SK-N-SH (cell line): ENCODE measurements at regions not wholly inside any gene's neighbourhood (a gene's known extent, or its start where the extent isn't known, plus 50 kb on each side); places are given as distances from the start of the nearest gene placed in this dataset.

Source experiments
- CTCF ChIA-PET: fragments of 300-600, 350-600 bp; formaldehyde crosslinking; extraction: SDS; loops from one replicate; lab custom pipeline; 2021; lab: Yijun Ruan, JAX
- POLR2A ChIA-PET: fragments of 350-600 bp; sonication (Branson Sonifier 250); formaldehyde crosslinking; extraction: SDS; loops from one replicate; lab custom pipeline; 2020; ENCODE audit warnings: antibody characterized with exemption, inconsistent platforms; lab: Yijun Ruan, JAX
- DNase-seq: peaks from one replicate; pipeline ENCODE4 v3.0.0; 2012
- H2AFZ ChIP-seq: fragments of 200-600 bp; sonication (generic); 2 replicates; pipeline ENCODE4 v1.8.1; 2016; ENCODE audit warnings: antibody characterized with exemption, mild to moderate bottlenecking, low read depth
- H3F3A ChIP-seq: fragments of 200-600 bp; sonication (generic); replicated peaks from 2 replicates; pipeline ENCODE3; 2016; ENCODE audit warnings: antibody characterized with exemption, mild to moderate bottlenecking; ENCODE audit not compliant: insufficient read depth
- H3K27ac ChIP-seq, 2 experiments: fragments of 200-500 bp in 1 of 2; fragments of 200-600 bp in 1 of 2; sonication (Bioruptor generic) in 1 of 2; sonication (generic), shearing (Covaris generic) in 1 of 2; 2 replicates each; pipeline versions ENCODE4 v1.5.1 to v1.6.1; 2014 to 2016; ENCODE audit warnings: low read depth in 2 of 2, inconsistent platforms in 1 of 2, low read length in 1 of 2, mild to moderate bottlenecking in 1 of 2, mixed read lengths in 1 of 2
- H3K27me3 ChIP-seq: fragments of 200-600 bp; sonication (generic), shearing (Covaris generic); 2 replicates; pipeline ENCODE4 v1.6.1; 2016; ENCODE audit warnings: mixed run types; ENCODE audit not compliant: insufficient read depth
- H3K36me3 ChIP-seq, 2 experiments: fragments of 200-500 bp in 1 of 2; fragments of 200-600 bp in 1 of 2; sonication (Bioruptor generic) in 1 of 2; sonication (generic) in 1 of 2; replicated peaks in 1 of 2; 2 replicates each; pipeline versions ENCODE3 to v1.5.1; 2014 to 2016; ENCODE audit warnings: low read length in 1 of 2, mild to moderate bottlenecking in 1 of 2; ENCODE audit not compliant: insufficient read depth in 2 of 2, control insufficient read depth in 1 of 2
- H3K4me1 ChIP-seq, 2 experiments: fragments of 200-500 bp in 1 of 2; fragments of 200-600 bp in 1 of 2; sonication (Bioruptor generic) in 1 of 2; sonication (generic), shearing (Covaris generic) in 1 of 2; 2 replicates each; pipeline versions ENCODE4 v1.5.1 to v1.6.1; 2014 to 2016; ENCODE audit warnings: low read depth in 1 of 2, low read length in 1 of 2, mixed run types in 1 of 2; ENCODE audit not compliant: insufficient read depth in 2 of 2, control insufficient read depth in 1 of 2
- H3K4me2 ChIP-seq: fragments of 200-600 bp; sonication (generic), shearing (Covaris generic); 2 replicates; pipeline ENCODE4 v1.6.1; 2017; ENCODE audit warnings: mixed run types
- H3K4me3 ChIP-seq, 2 experiments: fragments of 200-500 bp in 1 of 2; fragments of 200-600 bp in 1 of 2; sonication (Bioruptor generic) in 1 of 2; sonication (generic), shearing (Covaris generic) in 1 of 2; 2 replicates each; pipeline versions ENCODE4 v1.5.1 to v1.8.1; 2014 to 2016; ENCODE audit warnings: low read depth in 2 of 2, inconsistent platforms in 1 of 2, low read length in 1 of 2, mild to moderate bottlenecking in 1 of 2, mixed read lengths in 1 of 2, moderate library complexity in 1 of 2
- H3K79me2 ChIP-seq: fragments of 200-600 bp; sonication (generic); 2 replicates; pipeline ENCODE4 v1.8.1; 2017; ENCODE audit warnings: mild to moderate bottlenecking; ENCODE audit not compliant: insufficient read depth
- H3K9ac ChIP-seq: fragments of 200-600 bp; sonication (generic); 2 replicates; pipeline ENCODE4 v1.6.1; 2017; ENCODE audit warnings: mixed run types
- H3K9me2 ChIP-seq: fragments of 200-600 bp; sonication (generic); 2 replicates; pipeline ENCODE4 v1.6.1; 2017; ENCODE audit warnings: mixed run types
- H3K9me3 ChIP-seq: fragments of 200-600 bp; sonication (generic); 2 replicates; pipeline ENCODE4 v1.6.1; 2017; ENCODE audit warnings: mixed run types, mild to moderate bottlenecking, moderate library complexity
- H4K20me1 ChIP-seq: fragments of 200-600 bp; sonication (generic); 2 replicates; pipeline ENCODE4 v1.6.1; 2017; ENCODE audit warnings: mild to moderate bottlenecking, mixed run types; ENCODE audit not compliant: insufficient read depth
- ELF1 ChIP-seq: IDR thresholded peaks from 2 replicates; pipeline ENCODE4 v1.4.0; 2012
- EP300 ChIP-seq, 2 experiments: IDR thresholded peaks; 2 replicates each; pipeline versions ENCODE4 v1.4.0 to v1.6.1; 2012; ENCODE audit warnings: borderline replicate concordance in 1 of 2, low read depth in 1 of 2, low read length in 1 of 2
- FOSL2 ChIP-seq: IDR thresholded peaks from 2 replicates; pipeline ENCODE4 v1.4.0; 2012; ENCODE audit warnings: low read depth, mild to moderate bottlenecking, moderate library complexity, borderline replicate concordance
- FOXJ3 ChIP-seq: sonication (generic); formaldehyde crosslinking; IDR thresholded peaks from 2 replicates; pipeline ENCODE4 v1.5.1; 2020; ENCODE audit warnings: mild to moderate bottlenecking, missing genetic modification reagents
- MEF2A ChIP-seq: IDR thresholded peaks from 2 replicates; pipeline ENCODE4 v1.4.0; 2012; ENCODE audit warnings: low read depth, borderline replicate concordance
- RAD21 ChIP-seq: IDR thresholded peaks from 2 replicates; pipeline ENCODE4 v1.6.1; 2012; ENCODE audit warnings: mild to moderate bottlenecking, low read length
- RCOR1 ChIP-seq: fragments of 150-350 bp; IDR thresholded peaks from 2 replicates; pipeline ENCODE4 v1.6.1; 2017; ENCODE audit warnings: antibody characterized with exemption, low read length
- RFX5 ChIP-seq: IDR thresholded peaks from 2 replicates; pipeline ENCODE4 v1.6.1; 2012; ENCODE audit warnings: mild to moderate bottlenecking, improper control_type of control experiment, low read length
- TCF12 ChIP-seq: IDR thresholded peaks from 2 replicates; pipeline ENCODE4 v1.4.0; 2012
- TEAD4 ChIP-seq: IDR thresholded peaks from 2 replicates; pipeline ENCODE4 v1.4.0; 2012; ENCODE audit warnings: mild to moderate bottlenecking, borderline replicate concordance; ENCODE audit not compliant: insufficient read depth
- YY1 ChIP-seq: IDR thresholded peaks from 2 replicates; pipeline ENCODE4 v1.4.0; 2012; ENCODE audit warnings: low read depth, mild to moderate bottlenecking
- WGBS: methylation state at CpG from one replicate; pipeline ENCODE4 v1.1.6; 2017; ENCODE audit warnings: low lambda C conversion rate; 5-methylcytosine and 5-hydroxymethylcytosine counted together
- TF ChIP-seq, protein P1 (sequence below): IDR thresholded peaks from 2 replicates; pipeline ENCODE4 v1.4.0; 2012; ENCODE audit warnings: low read depth
- TF ChIP-seq, protein P2 (sequence below): fragments of 150-350 bp; IDR thresholded peaks from 2 replicates; pipeline ENCODE4 v1.6.1; 2017; ENCODE audit warnings: antibody characterized with exemption, low read length, low read depth, borderline replicate concordance
- TF ChIP-seq, protein P3 (sequence below): IDR thresholded peaks from 2 replicates; pipeline ENCODE4 v1.4.0; 2012; ENCODE audit warnings: low read depth, borderline replicate concordance
- TF ChIP-seq, protein P4 (sequence below): IDR thresholded peaks from 2 replicates; pipeline ENCODE4 v1.4.0; 2012; ENCODE audit warnings: low read depth, borderline replicate concordance

GRCh38 chr1:195956845-195957244 is 651.4 kb downstream of the KCNT2 start (continued):
- TF ChIP-seq TCF12 (no peak), RCOR1 (no peak), RAD21 (no peak)

DNA sequence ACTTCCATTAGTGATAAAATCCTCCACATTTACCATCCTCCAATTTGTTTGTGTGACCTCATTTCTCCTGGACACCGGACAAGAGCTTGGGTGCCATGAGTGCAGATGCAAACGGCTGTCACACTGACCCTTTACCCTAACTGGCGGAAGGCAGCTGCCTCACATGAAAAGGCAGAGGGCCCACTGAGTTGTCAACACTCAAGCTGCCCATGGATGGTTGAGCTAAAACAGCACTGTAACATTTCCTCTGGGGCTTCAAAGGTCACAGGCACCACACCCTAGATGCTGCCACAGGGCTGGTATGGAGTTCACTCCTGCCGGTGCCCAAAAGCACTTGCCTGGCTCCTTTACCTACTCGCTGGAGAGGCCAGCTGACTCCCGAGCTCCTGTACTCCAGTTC is 653.4 kb downstream of the KCNT2 start:
- Histone ChIP-seq H3K36me3 (no peaks in the 10 kb centered on the region), H3K9me2 (no peaks in the 10 kb centered on the region), H3F3A (no peaks in the 10 kb centered on the region), H2AFZ (no peak overlapping the region), H3K4me1 (no peaks in the 10 kb centered on the region; a peak in 2 of 4 replicates), H3K79me2 (no peaks in the 10 kb centered on the region), H3K9me3 (no peaks in the 10 kb centered on the region), H3K4me3 (no peak overlapping the region), H3K4me2 (no peak overlapping the region), H3K27ac (no peak overlapping the region), H3K9ac (no peak overlapping the region), H4K20me1 (no peaks in the 10 kb centered on the region), H3K27me3 (no peaks in the 10 kb centered on the region)
- 64% methylated on average over 6 of the region's 6 CpGs for WGBS
- no peak for DNase-seq
- ChIA-PET POLR2A (no interaction called here), CTCF (no interaction called here)
- TF ChIP-seq RFX5 (no peak), ELF1 (no peak), YY1 (no peak), TCF12 (no peak), EP300 (IDR thresholded peaks at IDR 0.05; ENCODE audit: borderline replicate concordance in 1 of 2, low read depth in 1 of 2, low read length in 1 of 2) (no peak), MEF2A (no peak), FOSL2 (no peak), TEAD4 (no peak)
- TF ChIP-seq, protein P1, sequence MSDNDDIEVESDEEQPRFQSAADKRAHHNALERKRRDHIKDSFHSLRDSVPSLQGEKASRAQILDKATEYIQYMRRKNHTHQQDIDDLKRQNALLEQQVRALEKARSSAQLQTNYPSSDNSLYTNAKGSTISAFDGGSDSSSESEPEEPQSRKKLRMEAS: no peak
- TF ChIP-seq, protein P2, sequence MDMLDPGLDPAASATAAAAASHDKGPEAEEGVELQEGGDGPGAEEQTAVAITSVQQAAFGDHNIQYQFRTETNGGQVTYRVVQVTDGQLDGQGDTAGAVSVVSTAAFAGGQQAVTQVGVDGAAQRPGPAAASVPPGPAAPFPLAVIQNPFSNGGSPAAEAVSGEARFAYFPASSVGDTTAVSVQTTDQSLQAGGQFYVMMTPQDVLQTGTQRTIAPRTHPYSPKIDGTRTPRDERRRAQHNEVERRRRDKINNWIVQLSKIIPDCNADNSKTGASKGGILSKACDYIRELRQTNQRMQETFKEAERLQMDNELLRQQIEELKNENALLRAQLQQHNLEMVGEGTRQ: no peak
- TF ChIP-seq, protein P3, sequence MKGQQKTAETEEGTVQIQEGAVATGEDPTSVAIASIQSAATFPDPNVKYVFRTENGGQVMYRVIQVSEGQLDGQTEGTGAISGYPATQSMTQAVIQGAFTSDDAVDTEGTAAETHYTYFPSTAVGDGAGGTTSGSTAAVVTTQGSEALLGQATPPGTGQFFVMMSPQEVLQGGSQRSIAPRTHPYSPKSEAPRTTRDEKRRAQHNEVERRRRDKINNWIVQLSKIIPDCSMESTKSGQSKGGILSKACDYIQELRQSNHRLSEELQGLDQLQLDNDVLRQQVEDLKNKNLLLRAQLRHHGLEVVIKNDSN: no peak

GRCh38 chr1:195951313-195951712 is 656.9 kb downstream of the KCNT2 start:
- H3K4me2 ChIP-seq: no peak overlapping the region
- TF ChIP-seq YY1 (no peak), TCF12 (no peak), FOXJ3 (no peak)
- TF ChIP-seq, protein P4, sequence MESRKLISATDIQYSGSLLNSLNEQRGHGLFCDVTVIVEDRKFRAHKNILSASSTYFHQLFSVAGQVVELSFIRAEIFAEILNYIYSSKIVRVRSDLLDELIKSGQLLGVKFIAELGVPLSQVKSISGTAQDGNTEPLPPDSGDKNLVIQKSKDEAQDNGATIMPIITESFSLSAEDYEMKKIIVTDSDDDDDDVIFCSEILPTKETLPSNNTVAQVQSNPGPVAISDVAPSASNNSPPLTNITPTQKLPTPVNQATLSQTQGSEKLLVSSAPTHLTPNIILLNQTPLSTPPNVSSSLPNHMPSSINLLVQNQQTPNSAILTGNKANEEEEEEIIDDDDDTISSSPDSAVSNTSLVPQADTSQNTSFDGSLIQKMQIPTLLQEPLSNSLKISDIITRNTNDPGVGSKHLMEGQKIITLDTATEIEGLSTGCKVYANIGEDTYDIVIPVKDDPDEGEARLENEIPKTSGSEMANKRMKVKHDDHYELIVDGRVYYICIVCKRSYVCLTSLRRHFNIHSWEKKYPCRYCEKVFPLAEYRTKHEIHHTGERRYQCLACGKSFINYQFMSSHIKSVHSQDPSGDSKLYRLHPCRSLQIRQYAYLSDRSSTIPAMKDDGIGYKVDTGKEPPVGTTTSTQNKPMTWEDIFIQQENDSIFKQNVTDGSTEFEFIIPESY: no peak
- H4K20me1 ChIP-seq: no peaks in the 10 kb centered on the region
- H3K9ac ChIP-seq: no peak overlapping the region
- POLR2A ChIA-PET: no interaction called here
- H3K4me1 ChIP-seq: peaks cover 0 to 3% of the 10 kb centered on the region in 2 experiments; a peak in 2 of 4 replicates
- H3F3A ChIP-seq: no peaks in the 10 kb centered on the region
- no peaks in the 10 kb centered on the region for H3K9me3 ChIP-seq
- H3K79me2 ChIP-seq: no peaks in the 10 kb centered on the region
- no peak for DNase-seq
- H3K36me3 ChIP-seq: no peaks in the 10 kb centered on the region
- no peak overlapping the region for H2AFZ ChIP-seq
- 36% methylated on average over 2 of the region's 2 CpGs for WGBS
- no peaks in the 10 kb centered on the region for H3K9me2 ChIP-seq
- H3K27ac ChIP-seq: no peak overlapping the region
- CTCF ChIA-PET: no interaction called here
- H3K27me3 ChIP-seq: no peaks in the 10 kb centered on the region
- H3K4me3 ChIP-seq: no peak overlapping the region
